GM19351 (cell line): ENCODE measurements at regions not wholly inside any gene's neighbourhood (a gene's known extent, or its start where the extent isn't known, plus 50 kb on each side); places are given as distances from the start of the nearest gene placed in this dataset.

ENCODE experiments used
- ATAC-seq: cut with Tn5 transposase; IDR thresholded peaks from one replicate; pipeline ENCODE4 v1.9.1; 2021; ENCODE audit warnings: mild to moderate bottlenecking, moderate library complexity; ENCODE audit not compliant: unreplicated experiment

DNA sequence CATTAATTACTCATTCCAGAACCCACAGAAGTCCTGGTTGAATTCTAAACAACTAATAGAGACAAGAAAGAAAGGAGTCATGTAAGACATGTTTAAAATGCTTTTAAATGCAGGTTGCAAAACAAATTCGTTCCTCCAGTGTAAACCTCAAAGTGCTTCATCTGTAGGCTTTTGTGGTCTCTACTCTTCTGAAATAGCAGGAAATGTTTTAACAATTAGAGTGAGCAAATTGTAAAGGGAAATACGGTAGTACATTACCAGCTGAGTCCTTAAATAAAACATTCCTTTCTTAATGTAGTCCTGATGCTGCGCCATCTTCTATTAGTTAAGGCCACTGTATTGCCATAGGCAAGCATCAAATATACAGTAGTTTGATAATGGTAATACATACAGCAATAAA is 1934.2 kb upstream of the SEL1L start:
- ATAC-seq = no peak

DNA sequence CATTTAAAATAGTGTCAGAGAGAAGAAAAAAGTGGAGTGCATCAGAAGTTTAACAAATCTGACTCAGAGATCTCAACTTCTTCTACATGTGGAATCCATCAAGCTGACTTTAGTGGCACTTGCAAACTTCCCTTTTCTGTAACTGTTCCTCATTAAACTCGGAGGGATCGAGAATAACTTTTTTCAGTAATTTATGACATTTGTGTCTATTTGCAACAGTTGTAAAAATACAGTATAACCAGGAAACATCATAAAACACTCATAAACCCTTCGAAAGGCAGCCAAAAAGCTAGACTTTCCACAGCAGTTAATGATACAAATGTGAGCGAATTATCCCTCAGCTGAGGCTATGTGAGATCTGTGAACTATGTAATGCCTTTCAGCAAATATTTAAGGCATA is 1936.8 kb upstream of the SEL1L start:
- no peak for ATAC-seq

DNA sequence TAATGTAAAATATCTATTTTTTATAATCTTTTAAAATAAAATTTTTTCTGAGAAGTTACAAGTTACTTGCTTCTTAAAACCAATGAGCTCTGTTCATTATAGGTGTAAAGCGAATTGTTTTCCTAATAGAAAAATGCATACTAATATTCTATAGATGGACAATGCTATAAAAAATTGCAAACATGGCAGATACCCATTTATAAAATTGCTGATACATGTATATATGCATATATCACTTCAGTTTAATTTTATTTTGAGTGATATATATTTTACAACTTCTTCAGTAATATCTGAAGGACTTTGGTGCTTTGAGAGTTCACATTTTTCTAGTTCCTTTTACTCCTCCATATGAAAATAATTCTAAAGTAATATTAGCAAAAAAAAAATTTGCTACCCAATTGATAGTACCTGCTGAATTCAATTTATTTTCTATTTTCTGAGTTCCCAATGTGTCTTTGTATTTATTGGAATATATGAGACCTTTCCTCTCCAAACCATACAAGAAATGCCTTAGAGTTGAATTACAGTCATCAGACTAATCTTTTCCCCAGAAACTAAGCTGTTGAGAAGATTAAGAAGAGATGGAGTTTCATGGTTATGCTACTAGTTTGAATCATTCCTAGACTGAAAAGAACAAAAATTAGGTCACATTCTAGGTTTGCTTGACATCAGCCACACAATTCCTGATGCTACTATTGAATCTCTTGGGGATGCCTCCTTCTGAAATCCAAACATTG is 1937.5 kb upstream of the SEL1L start:
- ATAC-seq = no peak

- no peak for ATAC-seq
These were observed 1940.0 kb upstream of the SEL1L start for GRCh38 chr14:83473416-83474235.

DNA sequence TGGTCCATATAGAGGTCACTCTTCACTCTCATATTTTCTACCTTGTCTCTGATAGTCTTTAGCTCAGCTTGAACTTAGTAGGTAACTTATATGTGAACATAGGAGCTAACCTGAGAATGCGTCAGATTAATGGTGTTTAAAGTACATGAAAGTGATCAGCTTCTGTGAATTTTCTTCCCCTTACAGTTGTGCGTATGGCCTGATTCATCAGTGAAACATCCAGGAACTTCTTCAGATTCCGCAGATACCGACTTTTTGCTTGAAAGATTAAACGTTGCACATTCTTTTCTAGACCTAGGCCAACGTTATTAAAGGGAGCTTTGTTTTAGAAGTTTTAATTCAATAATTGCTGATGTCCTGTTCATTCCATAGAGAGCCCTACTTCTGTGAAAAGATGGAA is 1945.1 kb upstream of the SEL1L start:
- no peak for ATAC-seq

GRCh38 chr14:83483063-83483462 is 1949.4 kb upstream of the SEL1L start:
- ATAC-seq = no peak

DNA sequence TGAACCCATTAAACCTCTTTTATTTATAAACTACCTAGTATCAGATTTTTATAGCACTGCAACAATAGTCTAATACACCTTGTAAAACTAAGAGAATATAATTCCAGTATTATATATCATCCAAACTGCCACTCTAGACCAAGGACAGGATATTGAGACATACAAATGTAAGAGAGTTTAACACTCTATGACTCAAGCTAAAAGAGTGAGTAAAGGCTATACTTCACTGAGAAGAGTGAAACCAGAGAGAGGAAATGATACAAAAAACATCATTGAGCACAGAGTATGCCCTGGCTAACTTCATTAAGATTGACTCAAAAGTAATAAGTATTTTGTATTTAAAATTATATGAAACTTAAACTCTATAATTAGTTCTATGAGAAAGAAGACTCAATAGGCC is 1951.9 kb upstream of the SEL1L start:
- no peak for ATAC-seq

DNA sequence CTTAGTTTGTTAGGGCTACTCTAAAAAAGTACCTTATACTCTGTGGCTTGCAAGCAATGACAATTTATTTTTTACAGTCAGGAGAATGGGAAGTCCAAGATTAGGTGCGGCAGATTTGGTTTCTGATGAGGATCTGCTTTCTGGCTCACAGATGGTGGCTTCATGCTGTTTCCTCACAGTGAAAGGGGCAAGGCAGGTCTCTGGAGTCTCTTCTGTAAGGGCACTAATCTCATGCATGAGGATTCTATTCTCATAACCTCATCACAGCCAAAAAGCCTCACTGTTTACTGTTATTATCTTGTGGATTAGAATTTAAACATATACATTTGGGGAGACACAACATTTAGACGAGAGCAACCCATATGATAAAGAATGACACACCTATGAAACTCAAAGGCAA is 1957.4 kb upstream of the SEL1L start:
- no peak for ATAC-seq

GRCh38 chr14:83520837-83521236 is 1987.2 kb upstream of the SEL1L start:
- ATAC-seq = no peak

- ATAC-seq = no peak
These were observed 1995.9 kb upstream of the SEL1L start for GRCh38 chr14:83529531-83529930.

DNA sequence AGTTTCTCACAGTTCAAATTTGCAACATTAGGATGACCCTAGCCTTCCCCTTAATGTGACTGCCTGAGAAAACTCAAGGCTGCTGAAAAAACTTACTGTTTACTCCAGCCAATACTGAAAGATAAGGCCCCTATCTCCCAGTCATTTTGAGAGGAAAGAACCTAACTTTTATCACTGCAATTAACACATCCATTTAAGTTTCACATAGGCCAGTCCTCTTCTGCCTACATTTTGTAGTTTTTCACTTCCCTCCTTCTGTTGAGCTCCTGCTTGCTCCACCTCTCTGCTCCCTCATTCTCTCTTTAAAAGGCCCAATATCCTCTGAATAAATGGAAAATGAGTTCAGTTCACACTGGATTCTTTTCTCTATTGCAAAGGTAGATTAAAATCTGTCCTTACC is 1996.2 kb upstream of the FLRT2 start:
- no peak for ATAC-seq

DNA sequence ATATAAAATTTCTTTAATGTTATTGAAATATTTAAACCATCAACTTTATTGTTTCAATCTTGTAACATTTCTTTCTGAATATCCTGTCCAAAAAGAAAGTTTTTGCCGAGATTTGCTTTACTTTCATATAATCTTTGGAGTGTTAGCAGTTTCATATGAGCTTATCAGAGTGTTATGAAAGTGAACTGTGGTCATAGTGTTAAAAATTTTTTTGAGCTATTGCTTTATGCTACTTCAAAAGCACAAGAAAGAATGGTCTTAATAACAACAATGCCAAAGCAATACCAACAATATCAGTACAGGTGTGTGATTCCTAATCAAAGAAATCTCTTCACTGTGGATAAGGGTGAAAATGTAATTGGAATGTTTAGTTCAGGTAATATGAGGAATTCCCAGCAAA is 1994.9 kb upstream of the FLRT2 start:
- ATAC-seq = no peak

DNA sequence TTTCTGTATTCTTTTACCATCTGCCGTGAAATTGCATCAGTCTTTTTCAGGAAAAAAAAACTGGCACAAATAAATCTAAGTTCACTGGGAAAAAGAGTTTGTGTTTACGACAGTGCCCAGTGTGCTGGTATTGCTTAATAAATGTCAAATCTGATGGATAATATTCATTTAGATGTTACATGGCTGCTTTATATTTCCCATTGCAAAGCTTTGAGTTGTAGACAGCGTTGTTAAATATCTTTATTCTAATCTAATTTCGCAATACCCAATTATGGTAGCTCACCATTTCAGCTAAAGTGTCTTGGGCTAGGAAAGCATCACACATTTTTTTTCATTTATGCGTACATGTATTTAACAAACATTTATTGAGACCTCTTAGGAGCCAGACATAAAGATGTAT is 1994.5 kb upstream of the FLRT2 start:
- no peak for ATAC-seq

- ATAC-seq = no peak
These were observed 1988.8 kb upstream of the FLRT2 start for GRCh38 chr14:83541147-83541546.

GRCh38 chr14:83548061-83548839 is 1981.7 kb upstream of the FLRT2 start:
- ATAC-seq = no peak

- ATAC-seq = no peak
These were observed 1973.9 kb upstream of the FLRT2 start for GRCh38 chr14:83556065-83556464.

GRCh38 chr14:83556746-83557453 is 1973.0 kb upstream of the FLRT2 start:
- ATAC-seq = no peak

- no peak for ATAC-seq
These were observed 1971.0 kb upstream of the FLRT2 start for GRCh38 chr14:83558946-83559345.

DNA sequence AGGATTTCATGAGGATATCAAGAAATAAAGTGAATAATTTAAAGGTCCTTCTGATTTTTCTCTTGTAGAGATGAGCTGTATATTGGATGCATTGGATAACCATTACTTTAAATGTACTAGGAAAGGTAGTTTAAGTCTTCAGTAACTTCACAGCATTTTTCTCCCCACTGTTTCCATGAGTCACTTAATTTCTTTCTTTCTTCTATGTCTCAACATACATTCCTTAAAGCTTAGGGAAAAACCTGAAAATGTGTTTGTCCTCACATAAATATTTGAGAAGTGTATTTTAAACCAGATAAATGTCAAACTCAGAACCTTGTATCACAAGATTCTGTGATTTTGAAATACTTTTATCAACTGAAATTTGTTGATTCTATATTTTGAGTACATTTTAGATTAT is 1970.2 kb upstream of the FLRT2 start:
- ATAC-seq = no peak

- ATAC-seq = no peak
These were observed 1968.7 kb upstream of the FLRT2 start for GRCh38 chr14:83561261-83561660.

DNA sequence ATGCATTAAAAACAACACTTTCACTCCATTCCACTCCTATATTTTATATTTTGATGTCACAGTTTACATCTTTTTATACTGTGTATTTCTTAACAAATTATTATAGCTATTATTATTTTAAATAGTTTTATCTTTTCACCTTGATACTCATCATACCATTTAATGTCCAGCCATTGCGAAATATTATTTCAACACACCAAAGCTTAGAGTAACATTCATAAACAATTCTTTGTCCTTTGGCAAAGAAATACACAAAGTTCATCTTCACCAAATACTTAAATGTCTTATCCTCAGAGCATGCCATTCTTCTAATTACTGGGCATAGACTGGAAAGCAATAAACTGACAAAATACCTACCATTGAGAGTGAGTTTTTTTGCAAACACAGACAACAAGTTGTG is 1963.4 kb upstream of the FLRT2 start:
- ATAC-seq = no peak
